ENCODE measurements at regions not wholly inside any gene's neighbourhood (a gene's known extent, or its start where the extent isn't known, plus 50 kb on each side); places are given as distances from the start of the nearest gene placed in this dataset.

- intact Hi-C loops (cut with DNase I), result no loop called here
- TF ChIP-seq POLR2A (IDR thresholded peaks at IDR 0.05) (no peak), CTCF (IDR thresholded peaks at IDR 0.05) (no peak)
- Histone ChIP-seq H3K4me3 (replicated peaks in 1 of 3) (no peak overlapping the region), H3K27me3 (no peaks in the 10 kb centered on the region), H3K9me3 (no peaks in the 10 kb centered on the region), H3K36me3 (no peaks in the 10 kb centered on the region), H3K4me1 (no peaks in the 10 kb centered on the region), H3K27ac (no peak overlapping the region)
- DNase-seq, result no peak
- 90 to 91% methylated on average over 6 of the region's 6 CpGs for WGBS, 2 donors
These were observed 137.6 kb upstream of the ECI2 start for GRCh38 chr6:4272996-4273395.

DNA sequence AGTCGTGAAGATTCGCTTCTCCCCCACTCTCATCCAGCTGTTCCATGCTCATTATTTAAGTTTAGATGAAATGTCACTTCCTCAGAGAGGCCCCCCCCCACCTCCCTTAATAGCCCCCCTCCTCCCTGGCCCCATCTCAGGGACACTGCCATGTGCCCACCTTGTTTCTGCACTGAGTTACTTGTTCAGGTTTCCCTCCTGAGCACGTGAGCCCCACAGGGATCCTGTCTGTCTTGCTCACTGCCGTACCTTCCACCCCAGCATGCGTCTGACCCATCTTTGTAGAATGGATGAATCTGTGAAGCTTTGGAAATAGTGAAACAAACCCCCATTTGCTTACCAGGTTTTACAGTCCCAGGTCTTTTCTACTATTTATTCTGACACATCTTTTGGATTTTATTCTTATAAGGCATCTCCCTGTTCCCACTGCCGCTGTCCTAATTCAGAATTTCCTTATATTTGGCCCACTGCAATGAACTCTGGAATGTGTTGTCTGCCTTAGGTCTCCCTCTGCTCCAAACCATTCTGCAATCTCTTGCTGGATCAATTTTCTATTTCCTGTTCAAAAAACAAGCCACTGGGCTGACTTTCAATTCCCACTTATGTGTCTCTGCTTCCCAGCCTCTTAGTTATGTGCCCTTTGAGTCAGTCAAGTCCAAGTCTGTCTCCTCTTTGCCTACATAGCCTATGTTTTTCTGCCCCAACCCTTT is 136.5 kb upstream of the ECI2 start:
- H3K27ac ChIP-seq, result no peak overlapping the region
- H3K4me1 ChIP-seq, result no peaks in the 10 kb centered on the region
- intact Hi-C loops (cut with DNase I), result no loop called here
- H3K4me3 ChIP-seq (replicated peaks in 1 of 3), result no peak overlapping the region
- no peaks in the 10 kb centered on the region for H3K9me3 ChIP-seq
- no peaks in the 10 kb centered on the region for H3K27me3 ChIP-seq
- no peaks in the 10 kb centered on the region for H3K36me3 ChIP-seq
- TF ChIP-seq POLR2A (IDR thresholded peaks at IDR 0.05) (no peak), CTCF (IDR thresholded peaks at IDR 0.05) (no peak)
- DNase-seq, result no peak
- WGBS, 2 donors, result 83 to 89% methylated on average over 6 of the region's 6 CpGs

DNA sequence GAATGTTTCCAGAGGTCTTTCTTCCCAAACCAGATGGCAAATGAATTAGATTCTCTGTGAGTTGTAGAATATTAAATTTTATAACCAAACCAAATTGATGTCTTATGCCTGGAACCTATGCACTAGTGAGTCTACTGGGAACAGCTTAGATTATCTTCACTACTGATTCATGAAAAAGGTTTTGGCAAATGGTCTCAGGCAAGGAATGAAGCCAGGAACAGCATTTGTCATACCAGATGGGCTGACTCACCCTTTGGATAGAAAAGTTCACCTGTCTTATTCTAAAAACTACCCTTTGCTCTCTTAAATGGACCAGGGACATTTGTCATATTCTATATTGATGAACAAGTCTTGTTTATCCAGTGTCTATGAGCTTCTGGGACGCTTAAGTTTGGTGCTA is 135.4 kb upstream of the ECI2 start:
- DNase-seq, result no peak
- H3K36me3 ChIP-seq, result no peaks in the 10 kb centered on the region
- 86 to 96% methylated on average over 1 of the region's 1 CpG for WGBS, 2 donors
- H3K27ac ChIP-seq, result no peak overlapping the region
- no peaks in the 10 kb centered on the region for H3K9me3 ChIP-seq
- H3K4me1 ChIP-seq, result no peaks in the 10 kb centered on the region
- no peaks in the 10 kb centered on the region for H3K27me3 ChIP-seq
- TF ChIP-seq CTCF (IDR thresholded peaks at IDR 0.05) (no peak), POLR2A (IDR thresholded peaks at IDR 0.05) (no peak)
- intact Hi-C loops (cut with DNase I), result no loop called here
- no peak overlapping the region for H3K4me3 ChIP-seq (replicated peaks in 1 of 3)

DNA sequence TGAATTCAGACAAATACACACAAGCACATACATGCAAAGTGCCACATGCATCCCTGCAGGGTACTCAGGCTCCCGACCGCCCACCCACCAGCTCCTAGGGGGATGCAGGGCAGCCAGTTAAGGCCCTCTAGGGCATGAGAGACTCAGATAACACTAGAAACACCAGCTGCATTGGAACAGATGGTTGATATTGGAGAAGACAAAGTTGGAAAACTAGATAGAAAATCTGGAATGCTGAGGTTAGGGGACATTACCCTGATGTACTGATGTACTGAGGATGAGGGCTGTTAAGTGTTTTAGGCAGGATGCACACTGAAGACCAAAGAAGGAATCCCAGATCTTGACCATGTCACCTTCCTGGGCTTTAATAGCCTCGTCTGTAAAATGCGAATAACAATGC is 134.6 kb upstream of the ECI2 start:
- Histone ChIP-seq H3K9me3 (no peaks in the 10 kb centered on the region), H3K27ac (no peak overlapping the region), H3K4me1 (no peaks in the 10 kb centered on the region), H3K27me3 (no peaks in the 10 kb centered on the region), H3K4me3 (replicated peaks in 1 of 3) (no peak overlapping the region), H3K36me3 (no peaks in the 10 kb centered on the region)
- intact Hi-C loops (cut with DNase I), result no loop called here
- TF ChIP-seq POLR2A (IDR thresholded peaks at IDR 0.05) (no peak), CTCF (IDR thresholded peaks at IDR 0.05) (no peak)
- 92 to 93% methylated on average over 4 of the region's 4 CpGs for WGBS, 2 donors
- DNase-seq, result no peak

DNA sequence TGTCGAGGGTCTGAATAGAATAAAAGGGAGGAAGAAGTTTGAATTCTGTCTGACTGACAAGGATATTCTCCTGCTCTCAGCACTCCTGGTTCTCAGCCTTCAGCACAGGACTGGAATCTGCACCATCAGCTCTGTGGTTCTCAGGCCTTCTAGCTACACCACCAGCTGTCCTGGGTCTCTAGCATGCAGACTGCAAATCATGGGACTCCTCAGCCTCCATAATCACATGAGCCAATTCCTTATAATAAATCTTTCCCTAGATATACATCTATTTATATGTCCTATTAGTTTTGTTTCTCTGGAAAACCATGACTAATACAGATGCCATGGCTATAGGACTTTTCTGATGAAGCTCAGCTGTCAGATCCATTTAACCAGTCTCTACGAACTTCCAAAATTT is 132.8 kb upstream of the ECI2 start:
- no peak overlapping the region for H3K4me3 ChIP-seq (replicated peaks in 1 of 3)
- intact Hi-C loops (cut with DNase I), result no loop called here
- H3K36me3 ChIP-seq, result no peaks in the 10 kb centered on the region
- H3K4me1 ChIP-seq, result no peaks in the 10 kb centered on the region
- H3K27ac ChIP-seq, result no peak overlapping the region
- no peaks in the 10 kb centered on the region for H3K27me3 ChIP-seq
- 86 to 93% methylated on average over 2 of the region's 2 CpGs for WGBS, 2 donors
- no peak for TF ChIP-seq POLR2A (IDR thresholded peaks at IDR 0.05)
- no peak for TF ChIP-seq CTCF (IDR thresholded peaks at IDR 0.05)
- DNase-seq, result no peak
- H3K9me3 ChIP-seq, result no peaks in the 10 kb centered on the region
